ENCODE measurements at regions not wholly inside any gene's neighbourhood (a gene's known extent, or its start where the extent isn't known, plus 50 kb on each side); places are given as distances from the start of the nearest gene placed in this dataset.

DNA sequence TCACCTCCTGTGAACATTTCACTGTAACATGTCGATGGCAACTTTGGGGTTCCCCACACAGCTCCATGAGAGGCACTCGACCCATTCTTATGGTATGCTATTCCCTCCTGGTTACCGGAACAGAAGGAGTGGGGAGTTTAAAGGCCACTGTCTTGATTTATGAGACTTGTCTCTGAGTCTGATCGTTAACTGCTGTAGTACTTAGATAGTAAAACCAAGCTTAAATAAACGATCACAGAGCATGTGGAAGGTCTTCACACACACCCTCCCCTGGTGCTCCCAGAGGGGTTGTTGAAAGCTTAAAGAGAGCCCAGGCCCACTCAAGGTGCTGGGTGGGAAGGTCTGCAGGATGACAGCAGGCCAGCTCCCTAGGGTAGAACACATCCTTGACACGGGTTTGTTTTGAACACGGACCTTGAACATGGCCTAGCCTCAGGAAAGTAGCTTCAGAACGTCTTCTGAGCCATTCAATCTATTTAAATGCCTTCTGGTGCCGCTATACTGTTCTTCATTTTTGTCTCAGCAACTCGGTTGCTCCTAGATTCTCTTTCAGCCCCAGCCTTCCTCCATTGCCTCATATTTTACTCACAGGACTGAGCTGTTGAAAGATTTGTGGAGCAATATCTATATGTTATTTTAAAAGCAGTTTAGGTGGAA is 335.3 kb downstream of the FGFR2 start:
- no peaks in the 10 kb centered on the region for H3K79me2 ChIP-seq (replicated peaks; ENCODE audit: insufficient read depth)
- no peak overlapping the region for H3K4me3 ChIP-seq
- H3K36me3 ChIP-seq (ENCODE audit: insufficient read depth): no peaks in the 10 kb centered on the region
- no peaks in the 10 kb centered on the region for H3F3A ChIP-seq (replicated peaks; ENCODE audit: low read depth)
- no peak overlapping the region for H3K27ac ChIP-seq (ENCODE audit: low read depth)
- no peak overlapping the region for H3K27ac Mint-ChIP-seq
- 0 out of 3 replicates have a peak, but pooled peaks cover 5% of the 10 kb centered on the region for H3K36me3 Mint-ChIP-seq (ENCODE audit: low read depth)
- no peak for TF ChIP-seq NANOG (IDR thresholded peaks at IDR 0.05; ENCODE audit: borderline replicate concordance)
- no peak for TF ChIP-seq JUNB (IDR thresholded peaks at IDR 0.05; ENCODE audit: unreplicated experiment)
- no peak for TF ChIP-seq ETS1 (IDR thresholded peaks at IDR 0.05)
- TF ChIP-seq, protein P1, sequence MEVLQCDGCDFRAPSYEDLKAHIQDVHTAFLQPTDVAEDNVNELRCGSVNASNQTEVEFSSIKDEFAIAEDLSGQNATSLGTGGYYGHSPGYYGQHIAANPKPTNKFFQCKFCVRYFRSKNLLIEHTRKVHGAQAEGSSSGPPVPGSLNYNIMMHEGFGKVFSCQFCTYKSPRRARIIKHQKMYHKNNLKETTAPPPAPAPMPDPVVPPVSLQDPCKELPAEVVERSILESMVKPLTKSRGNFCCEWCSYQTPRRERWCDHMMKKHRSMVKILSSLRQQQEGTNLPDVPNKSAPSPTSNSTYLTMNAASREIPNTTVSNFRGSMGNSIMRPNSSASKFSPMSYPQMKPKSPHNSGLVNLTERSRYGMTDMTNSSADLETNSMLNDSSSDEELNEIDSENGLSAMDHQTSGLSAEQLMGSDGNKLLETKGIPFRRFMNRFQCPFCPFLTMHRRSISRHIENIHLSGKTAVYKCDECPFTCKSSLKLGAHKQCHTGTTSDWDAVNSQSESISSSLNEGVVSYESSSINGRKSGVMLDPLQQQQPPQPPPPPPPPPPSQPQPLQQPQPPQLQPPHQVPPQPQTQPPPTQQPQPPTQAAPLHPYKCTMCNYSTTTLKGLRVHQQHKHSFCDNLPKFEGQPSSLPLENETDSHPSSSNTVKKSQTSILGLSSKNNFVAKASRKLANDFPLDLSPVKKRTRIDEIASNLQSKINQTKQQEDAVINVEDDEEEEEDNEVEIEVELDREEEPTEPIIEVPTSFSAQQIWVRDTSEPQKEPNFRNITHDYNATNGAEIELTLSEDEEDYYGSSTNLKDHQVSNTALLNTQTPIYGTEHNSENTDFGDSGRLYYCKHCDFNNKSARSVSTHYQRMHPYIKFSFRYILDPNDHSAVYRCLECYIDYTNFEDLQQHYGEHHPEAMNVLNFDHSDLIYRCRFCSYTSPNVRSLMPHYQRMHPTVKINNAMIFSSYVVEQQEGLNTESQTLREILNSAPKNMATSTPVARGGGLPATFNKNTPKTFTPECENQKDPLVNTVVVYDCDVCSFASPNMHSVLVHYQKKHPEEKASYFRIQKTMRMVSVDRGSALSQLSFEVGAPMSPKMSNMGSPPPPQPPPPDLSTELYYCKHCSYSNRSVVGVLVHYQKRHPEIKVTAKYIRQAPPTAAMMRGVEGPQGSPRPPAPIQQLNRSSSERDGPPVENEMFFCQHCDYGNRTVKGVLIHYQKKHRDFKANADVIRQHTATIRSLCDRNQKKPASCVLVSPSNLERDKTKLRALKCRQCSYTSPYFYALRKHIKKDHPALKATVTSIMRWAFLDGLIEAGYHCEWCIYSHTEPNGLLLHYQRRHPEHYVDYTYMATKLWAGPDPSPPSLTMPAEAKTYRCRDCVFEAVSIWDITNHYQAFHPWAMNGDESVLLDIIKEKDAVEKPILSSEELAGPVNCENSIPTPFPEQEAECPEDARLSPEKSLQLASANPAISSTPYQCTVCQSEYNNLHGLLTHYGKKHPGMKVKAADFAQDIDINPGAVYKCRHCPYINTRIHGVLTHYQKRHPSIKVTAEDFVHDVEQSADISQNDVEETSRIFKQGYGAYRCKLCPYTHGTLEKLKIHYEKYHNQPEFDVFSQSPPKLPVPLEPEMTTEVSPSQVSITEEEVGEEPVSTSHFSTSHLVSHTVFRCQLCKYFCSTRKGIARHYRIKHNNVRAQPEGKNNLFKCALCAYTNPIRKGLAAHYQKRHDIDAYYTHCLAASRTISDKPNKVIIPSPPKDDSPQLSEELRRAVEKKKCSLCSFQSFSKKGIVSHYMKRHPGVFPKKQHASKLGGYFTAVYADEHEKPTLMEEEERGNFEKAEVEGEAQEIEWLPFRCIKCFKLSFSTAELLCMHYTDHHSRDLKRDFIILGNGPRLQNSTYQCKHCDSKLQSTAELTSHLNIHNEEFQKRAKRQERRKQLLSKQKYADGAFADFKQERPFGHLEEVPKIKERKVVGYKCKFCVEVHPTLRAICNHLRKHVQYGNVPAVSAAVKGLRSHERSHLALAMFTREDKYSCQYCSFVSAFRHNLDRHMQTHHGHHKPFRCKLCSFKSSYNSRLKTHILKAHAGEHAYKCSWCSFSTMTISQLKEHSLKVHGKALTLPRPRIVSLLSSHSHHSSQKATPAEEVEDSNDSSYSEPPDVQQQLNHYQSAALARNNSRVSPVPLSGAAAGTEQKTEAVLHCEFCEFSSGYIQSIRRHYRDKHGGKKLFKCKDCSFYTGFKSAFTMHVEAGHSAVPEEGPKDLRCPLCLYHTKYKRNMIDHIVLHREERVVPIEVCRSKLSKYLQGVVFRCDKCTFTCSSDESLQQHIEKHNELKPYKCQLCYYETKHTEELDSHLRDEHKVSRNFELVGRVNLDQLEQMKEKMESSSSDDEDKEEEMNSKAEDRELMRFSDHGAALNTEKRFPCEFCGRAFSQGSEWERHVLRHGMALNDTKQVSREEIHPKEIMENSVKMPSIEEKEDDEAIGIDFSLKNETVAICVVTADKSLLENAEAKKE (CRISPR knock-in tag; IDR thresholded peaks at IDR 0.05): no peak
- no peak for TF ChIP-seq EZH2phosphoT487 (IDR thresholded peaks at IDR 0.05; ENCODE audit: unreplicated experiment)
- no peak for TF ChIP-seq POLR2AphosphoS5 (IDR thresholded peaks at IDR 0.05; ENCODE audit: low read depth)
- no peak for TF ChIP-seq ZNF114 (CRISPR knock-in tag; IDR thresholded peaks at IDR 0.05)
- TF ChIP-seq CTCF (conservative IDR thresholded peaks at IDR 0.05; ENCODE audit: low read depth in 2 of 2): no peak
- no peaks in the 10 kb centered on the region for H4K20me1 ChIP-seq (replicated peaks; ENCODE audit: insufficient read depth)
- no peak overlapping the region for H3K4me3 Mint-ChIP-seq
- H3K4me2 ChIP-seq: no peak overlapping the region
- DNase-seq (ENCODE audit: low spot score) (no peak), ATAC-seq (no peak)
- no peak overlapping the region; the same call in 1 of the 2 replicates for H2AFZ ChIP-seq
- H3K4me1 ChIP-seq (ENCODE audit: insufficient read depth): peaks cover 8% of the 10 kb centered on the region; the same call in 1 of the 2 replicates
- no peaks in the 10 kb centered on the region for H3K9me2 ChIP-seq (ENCODE audit: insufficient read depth)
- no peaks in the 10 kb centered on the region for H3K27me3 ChIP-seq (ENCODE audit: insufficient read depth)
- H3K4me1 Mint-ChIP-seq: peaks cover 13% of the 10 kb centered on the region; the same call in 2 of the 3 replicates
- H3K9me3 Mint-ChIP-seq: peaks cover 7% of the 10 kb centered on the region; the same call in 2 of the 3 replicates
- no peaks in the 10 kb centered on the region for H3K27me3 Mint-ChIP-seq (ENCODE audit: insufficient read depth, low read depth, poor library complexity)

Measured in GM23338 (cell line).